DND-41 (cell line): ENCODE measurements at regions not wholly inside any gene's neighbourhood (a gene's known extent, or its start where the extent isn't known, plus 50 kb on each side); places are given as distances from the start of the nearest gene placed in this dataset.

Experiments
- EZH2 ChIP-seq: IDR thresholded peaks from 3 replicates; pipeline ENCODE4 v1.6.1; 2012; ENCODE audit warnings: borderline replicate concordance, low read depth, mild to moderate bottlenecking, moderate library complexity, low read length, inconsistent platforms; ENCODE audit not compliant: severe bottlenecking
- TF ChIP-seq, protein P1 (sequence below): IDR thresholded peaks from 2 replicates; pipeline ENCODE4 v1.5.1; 2012; ENCODE audit warnings: borderline replicate concordance, low read length, moderate library complexity, mild to moderate bottlenecking; ENCODE audit not compliant: poor library complexity, severe bottlenecking; ENCODE audit errors: extremely low read depth

- TF ChIP-seq, protein P1, sequence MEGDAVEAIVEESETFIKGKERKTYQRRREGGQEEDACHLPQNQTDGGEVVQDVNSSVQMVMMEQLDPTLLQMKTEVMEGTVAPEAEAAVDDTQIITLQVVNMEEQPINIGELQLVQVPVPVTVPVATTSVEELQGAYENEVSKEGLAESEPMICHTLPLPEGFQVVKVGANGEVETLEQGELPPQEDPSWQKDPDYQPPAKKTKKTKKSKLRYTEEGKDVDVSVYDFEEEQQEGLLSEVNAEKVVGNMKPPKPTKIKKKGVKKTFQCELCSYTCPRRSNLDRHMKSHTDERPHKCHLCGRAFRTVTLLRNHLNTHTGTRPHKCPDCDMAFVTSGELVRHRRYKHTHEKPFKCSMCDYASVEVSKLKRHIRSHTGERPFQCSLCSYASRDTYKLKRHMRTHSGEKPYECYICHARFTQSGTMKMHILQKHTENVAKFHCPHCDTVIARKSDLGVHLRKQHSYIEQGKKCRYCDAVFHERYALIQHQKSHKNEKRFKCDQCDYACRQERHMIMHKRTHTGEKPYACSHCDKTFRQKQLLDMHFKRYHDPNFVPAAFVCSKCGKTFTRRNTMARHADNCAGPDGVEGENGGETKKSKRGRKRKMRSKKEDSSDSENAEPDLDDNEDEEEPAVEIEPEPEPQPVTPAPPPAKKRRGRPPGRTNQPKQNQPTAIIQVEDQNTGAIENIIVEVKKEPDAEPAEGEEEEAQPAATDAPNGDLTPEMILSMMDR = no peak
- TF ChIP-seq EZH2 = no peak
Measured at GRCh38 chr6:165204807-165205545, 104.4 kb downstream of the C6orf118 start.
